ENCODE measurements at regions not wholly inside any gene's neighbourhood (a gene's known extent, or its start where the extent isn't known, plus 50 kb on each side); places are given as distances from the start of the nearest gene placed in this dataset.

DNA sequence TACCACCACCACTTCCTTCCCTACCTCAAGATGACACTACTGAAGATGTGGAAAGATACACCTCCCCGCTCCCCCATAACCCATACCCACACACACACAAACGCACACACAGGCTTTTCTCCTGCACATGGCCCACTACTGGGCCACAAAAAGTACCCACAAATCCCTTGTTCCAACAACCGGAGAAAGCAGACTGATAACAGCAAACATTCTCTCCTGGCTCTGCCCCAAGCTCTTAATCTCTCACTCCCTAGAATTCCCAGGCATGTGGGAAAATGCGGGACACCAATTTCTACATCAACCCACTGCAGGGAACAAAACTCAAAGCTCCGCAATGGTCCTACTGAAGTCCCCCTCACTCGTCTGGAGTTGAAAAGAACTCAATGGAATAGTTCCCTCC is 611.0 kb upstream of the KLF4 start:
- TF ChIP-seq, protein P1, sequence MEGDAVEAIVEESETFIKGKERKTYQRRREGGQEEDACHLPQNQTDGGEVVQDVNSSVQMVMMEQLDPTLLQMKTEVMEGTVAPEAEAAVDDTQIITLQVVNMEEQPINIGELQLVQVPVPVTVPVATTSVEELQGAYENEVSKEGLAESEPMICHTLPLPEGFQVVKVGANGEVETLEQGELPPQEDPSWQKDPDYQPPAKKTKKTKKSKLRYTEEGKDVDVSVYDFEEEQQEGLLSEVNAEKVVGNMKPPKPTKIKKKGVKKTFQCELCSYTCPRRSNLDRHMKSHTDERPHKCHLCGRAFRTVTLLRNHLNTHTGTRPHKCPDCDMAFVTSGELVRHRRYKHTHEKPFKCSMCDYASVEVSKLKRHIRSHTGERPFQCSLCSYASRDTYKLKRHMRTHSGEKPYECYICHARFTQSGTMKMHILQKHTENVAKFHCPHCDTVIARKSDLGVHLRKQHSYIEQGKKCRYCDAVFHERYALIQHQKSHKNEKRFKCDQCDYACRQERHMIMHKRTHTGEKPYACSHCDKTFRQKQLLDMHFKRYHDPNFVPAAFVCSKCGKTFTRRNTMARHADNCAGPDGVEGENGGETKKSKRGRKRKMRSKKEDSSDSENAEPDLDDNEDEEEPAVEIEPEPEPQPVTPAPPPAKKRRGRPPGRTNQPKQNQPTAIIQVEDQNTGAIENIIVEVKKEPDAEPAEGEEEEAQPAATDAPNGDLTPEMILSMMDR (conservative IDR thresholded peaks at IDR 0.05 in 1 of 2, IDR thresholded peaks at IDR 0.05 in 1 of 2; ENCODE audit: extremely low read depth in 1 of 2, insufficient read depth in 1 of 2, low read depth in 1 of 2, low read length in 2 of 2): no peak
- no peak for TF ChIP-seq EZH2 (IDR thresholded peaks at IDR 0.05; ENCODE audit: borderline replicate concordance, low read length)
